ENCODE measurements at regions not wholly inside any gene's neighbourhood (a gene's known extent, or its start where the extent isn't known, plus 50 kb on each side); places are given as distances from the start of the nearest gene placed in this dataset.
"Not testable (repeated sequence)": the region's sequence is repeated elsewhere in the genome, so short reads cannot be mapped to it uniquely, and the experiment has no call there.

DNA sequence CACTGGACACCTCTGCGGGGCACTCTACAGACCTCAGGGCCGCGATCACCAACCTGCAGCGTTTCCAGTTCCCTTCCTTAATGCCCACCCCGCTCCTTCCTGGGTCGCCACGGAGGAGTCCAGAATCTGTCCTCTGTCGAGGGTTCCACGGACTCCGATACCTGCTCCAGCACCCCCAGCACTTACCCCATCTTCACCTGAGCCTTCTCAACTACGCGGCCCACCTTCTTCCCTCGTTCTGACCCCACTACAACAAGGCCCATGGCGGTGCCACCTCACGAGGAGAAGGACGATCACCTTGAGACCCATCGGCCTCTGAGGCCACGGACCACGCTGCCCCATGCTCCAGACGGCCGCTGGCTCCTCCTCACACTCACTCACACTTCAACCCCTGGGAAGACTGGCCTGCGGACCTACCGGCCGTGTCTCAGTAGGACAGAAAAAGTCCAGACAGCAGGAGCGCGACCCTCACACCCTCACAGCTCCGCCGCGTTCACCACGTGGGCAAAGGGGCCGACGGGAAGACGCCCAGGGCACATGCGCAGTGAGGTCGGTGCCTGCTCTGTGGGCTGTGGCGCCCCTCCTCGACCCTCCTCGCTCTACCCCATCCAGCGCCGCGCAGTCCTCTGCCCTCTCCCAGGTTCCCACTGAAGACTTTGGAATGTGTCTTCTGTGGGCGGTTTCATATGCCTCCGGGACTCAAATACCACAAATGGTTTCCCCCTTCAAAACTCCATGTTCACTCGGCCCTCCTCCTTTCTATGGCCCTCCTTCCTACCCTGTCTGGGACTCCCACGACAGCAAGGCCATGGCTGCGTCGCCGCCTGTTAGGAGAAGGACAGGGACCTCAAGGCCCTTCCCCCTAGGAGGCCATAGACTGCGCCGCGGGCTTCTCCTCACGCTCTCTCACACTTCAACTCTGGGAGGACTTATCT, 193.9 kb upstream of the PHF14 start:
- Mint-ChIP-seq H3K27ac (no peak overlapping the region), H3K36me3 (ENCODE audit: low read depth) (no peaks in the 10 kb centered on the region), H3K27me3 (ENCODE audit: insufficient read depth) (no peaks in the 10 kb centered on the region), H3K4me3 (no peak overlapping the region), H3K4me1 (no peaks in the 10 kb centered on the region), H3K9me3 (peaks cover 2% of the 10 kb centered on the region)
- H3K9ac ChIP-seq (ENCODE audit: extremely low read depth, low read length, poor library complexity, severe bottlenecking) = no peak overlapping the region
- TF ChIP-seq, protein P1, sequence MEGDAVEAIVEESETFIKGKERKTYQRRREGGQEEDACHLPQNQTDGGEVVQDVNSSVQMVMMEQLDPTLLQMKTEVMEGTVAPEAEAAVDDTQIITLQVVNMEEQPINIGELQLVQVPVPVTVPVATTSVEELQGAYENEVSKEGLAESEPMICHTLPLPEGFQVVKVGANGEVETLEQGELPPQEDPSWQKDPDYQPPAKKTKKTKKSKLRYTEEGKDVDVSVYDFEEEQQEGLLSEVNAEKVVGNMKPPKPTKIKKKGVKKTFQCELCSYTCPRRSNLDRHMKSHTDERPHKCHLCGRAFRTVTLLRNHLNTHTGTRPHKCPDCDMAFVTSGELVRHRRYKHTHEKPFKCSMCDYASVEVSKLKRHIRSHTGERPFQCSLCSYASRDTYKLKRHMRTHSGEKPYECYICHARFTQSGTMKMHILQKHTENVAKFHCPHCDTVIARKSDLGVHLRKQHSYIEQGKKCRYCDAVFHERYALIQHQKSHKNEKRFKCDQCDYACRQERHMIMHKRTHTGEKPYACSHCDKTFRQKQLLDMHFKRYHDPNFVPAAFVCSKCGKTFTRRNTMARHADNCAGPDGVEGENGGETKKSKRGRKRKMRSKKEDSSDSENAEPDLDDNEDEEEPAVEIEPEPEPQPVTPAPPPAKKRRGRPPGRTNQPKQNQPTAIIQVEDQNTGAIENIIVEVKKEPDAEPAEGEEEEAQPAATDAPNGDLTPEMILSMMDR (conservative IDR thresholded peaks at IDR 0.05) = no peak
- no peak overlapping the region for H3K27ac ChIP-seq (ENCODE audit: low read depth, low read length)
- DNase-seq = no peak
- H3K27me3 ChIP-seq (ENCODE audit: control insufficient read depth, insufficient read depth, low read length, poor library complexity, severe bottlenecking) = no peaks in the 10 kb centered on the region
- H3K4me1 ChIP-seq (ENCODE audit: control insufficient read depth, insufficient read depth, low read length) = no peaks in the 10 kb centered on the region
- WGBS, 2 experiments (ENCODE audit: insufficient coverage in 1 of 2, insufficient read length in 1 of 2) = 94 to 97% methylated on average over 26 to 52 of the region's 52 CpGs
- H3K4me3 ChIP-seq (ENCODE audit: low read length) = no peak overlapping the region
- H3K36me3 ChIP-seq (ENCODE audit: control insufficient read depth, insufficient read depth, low read length) = no peaks in the 10 kb centered on the region
- H3K9me3 ChIP-seq (ENCODE audit: control insufficient read depth, low read length) = no peaks in the 10 kb centered on the region

DNA sequence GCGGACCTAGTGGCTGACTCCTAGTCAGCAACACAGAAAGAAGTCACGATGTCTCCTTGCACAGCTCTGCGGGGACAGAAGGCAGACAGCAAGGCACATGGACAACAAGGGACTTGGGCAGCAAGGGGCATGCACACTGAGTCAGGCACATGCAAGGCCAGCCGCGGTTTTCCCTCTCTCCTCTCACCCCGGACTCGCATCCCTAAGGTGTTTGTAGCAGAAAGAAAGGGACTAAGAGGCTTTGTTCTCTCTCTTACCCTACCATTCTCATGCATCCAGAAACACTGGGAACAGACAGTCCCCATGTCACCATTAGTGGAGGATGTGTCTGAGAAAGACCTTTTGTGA, 193.3 kb upstream of the PHF14 start:
- TF ChIP-seq, protein P1 (conservative IDR thresholded peaks at IDR 0.05) = no peak
- Histone ChIP-seq H3K27ac (ENCODE audit: low read depth, low read length) (no peak overlapping the region), H3K27me3 (ENCODE audit: control insufficient read depth, insufficient read depth, low read length, poor library complexity, severe bottlenecking) (no peaks in the 10 kb centered on the region), H3K36me3 (ENCODE audit: control insufficient read depth, insufficient read depth, low read length) (no peaks in the 10 kb centered on the region), H3K9me3 (ENCODE audit: control insufficient read depth, low read length) (no peaks in the 10 kb centered on the region), H3K4me3 (ENCODE audit: low read length) (no peak overlapping the region), H3K4me1 (ENCODE audit: control insufficient read depth, insufficient read depth, low read length) (no peaks in the 10 kb centered on the region), H3K9ac (ENCODE audit: extremely low read depth, low read length, poor library complexity, severe bottlenecking) (no peak overlapping the region)
- no peaks in the 10 kb centered on the region for H3K4me1 Mint-ChIP-seq
- no peaks in the 10 kb centered on the region for H3K36me3 Mint-ChIP-seq (ENCODE audit: low read depth)
- H3K27ac Mint-ChIP-seq = no peak overlapping the region
- no peaks in the 10 kb centered on the region for H3K27me3 Mint-ChIP-seq (ENCODE audit: insufficient read depth)
- WGBS, 2 experiments (ENCODE audit: insufficient coverage in 1 of 2, insufficient read length in 1 of 2) = 82% methylated on average over 7 of the region's 7 CpGs; no CpG with 5 or more reads in 1 of the 2 experiments
- H3K9me3 Mint-ChIP-seq = peaks cover 2% of the 10 kb centered on the region
- DNase-seq = peak; percentile 52
- H3K4me3 Mint-ChIP-seq = no peak overlapping the region

DNA sequence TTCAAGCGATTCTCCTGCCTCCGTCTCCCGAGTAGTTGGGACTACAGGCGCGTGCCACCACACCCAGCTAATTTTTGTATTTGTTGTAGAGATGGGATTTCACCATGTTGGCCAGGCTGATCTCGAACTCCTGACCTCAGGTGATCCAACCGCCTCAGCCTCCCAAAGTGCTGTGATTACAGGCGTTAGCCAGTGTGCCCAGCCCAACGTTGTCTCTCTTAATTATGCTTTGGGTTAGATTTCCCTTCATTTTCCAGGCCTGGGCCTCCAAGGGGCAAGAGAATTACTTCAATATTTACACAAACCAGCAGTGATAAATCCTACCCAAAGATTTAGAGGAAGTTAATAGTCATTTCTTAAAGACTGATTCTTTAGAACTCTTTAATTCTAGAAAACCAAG, 186.7 kb upstream of the PHF14 start:
- not testable (repeated sequence) for H3K4me1 ChIP-seq (ENCODE audit: control insufficient read depth, insufficient read depth, low read length); H3K9me3 Mint-ChIP-seq; H3K36me3 Mint-ChIP-seq (ENCODE audit: low read depth); H3K27ac ChIP-seq (ENCODE audit: low read depth, low read length); H3K9ac ChIP-seq (ENCODE audit: extremely low read depth, low read length, poor library complexity, severe bottlenecking); H3K4me3 ChIP-seq (ENCODE audit: low read length); H3K27me3 Mint-ChIP-seq (ENCODE audit: insufficient read depth); H3K9me3 ChIP-seq (ENCODE audit: control insufficient read depth, low read length); H3K27me3 ChIP-seq (ENCODE audit: control insufficient read depth, insufficient read depth, low read length, poor library complexity, severe bottlenecking); H3K36me3 ChIP-seq (ENCODE audit: control insufficient read depth, insufficient read depth, low read length); DNase-seq; H3K4me1 Mint-ChIP-seq; H3K27ac Mint-ChIP-seq; H3K4me3 Mint-ChIP-seq
- 67 to 74% methylated on average over 4 to 9 of the region's 9 CpGs for WGBS, 2 experiments (ENCODE audit: insufficient coverage in 1 of 2, insufficient read length in 1 of 2)
